ENCODE measurements at regions not wholly inside any gene's neighbourhood (a gene's known extent, or its start where the extent isn't known, plus 50 kb on each side); places are given as distances from the start of the nearest gene placed in this dataset.

- WGBS, result 85% methylated on average over 1 of the region's 1 CpG
- TF ChIP-seq EP300 (IDR thresholded peaks at IDR 0.05), result no peak
- TF ChIP-seq POLR2A (IDR thresholded peaks at IDR 0.05; ENCODE audit: low read depth), result no peak
- TF ChIP-seq CTCF (IDR thresholded peaks at IDR 0.05), result no peak
- no peak for TF ChIP-seq POLR2AphosphoS5 (IDR thresholded peaks at IDR 0.05)
- Histone ChIP-seq H3K27me3 (peaks cover 0 to 40% (median 11%) of the 10 kb centered on the region in 4 donors), H3K4me1 (peaks cover 0 to 8% (median 5%) of the 10 kb centered on the region in 4 donors), H3K9me3 (no peaks in the 10 kb centered on the region), H3K36me3 (no peaks in the 10 kb centered on the region), H3K27ac (replicated peaks in 1 of 4) (no peak overlapping the region), H3K4me3 (no peak overlapping the region)
- DNase-seq (ENCODE audit: extremely low spot score), result no peak
- intact Hi-C loops (cut with DNase I), result no loop called here
Measured at GRCh38 chr12:126193190-126193589, 1128.0 kb downstream of the AACS start.

- intact Hi-C loops (cut with DNase I), result no loop called here
- H3K36me3 ChIP-seq, result no peaks in the 10 kb centered on the region
- H3K27ac ChIP-seq (replicated peaks in 1 of 4), result no peak overlapping the region
- peaks cover 0 to 4% (median under 1%) of the 10 kb centered on the region in 4 donors for H3K4me1 ChIP-seq
- no peaks in the 10 kb centered on the region for H3K9me3 ChIP-seq
- 68% methylated on average over 1 of the region's 1 CpG for WGBS
- DNase-seq (ENCODE audit: extremely low spot score), result no peak
- TF ChIP-seq POLR2AphosphoS5 (IDR thresholded peaks at IDR 0.05) (no peak), CTCF (IDR thresholded peaks at IDR 0.05) (no peak), POLR2A (IDR thresholded peaks at IDR 0.05; ENCODE audit: low read depth) (no peak), EP300 (IDR thresholded peaks at IDR 0.05) (no peak)
- H3K4me3 ChIP-seq, result no peak overlapping the region
- peaks cover 0 to 17% (median 5%) of the 10 kb centered on the region in 4 donors for H3K27me3 ChIP-seq
Measured at GRCh38 chr12:126196263-126196662, 1131.0 kb downstream of the AACS start.

GRCh38 chr12:126198516-126198915, 1133.3 kb downstream of the AACS start:
- intact Hi-C loops (cut with DNase I), result no loop called here
- no peak overlapping the region for H3K27ac ChIP-seq (replicated peaks in 1 of 4)
- no peak overlapping the region for H3K4me3 ChIP-seq
- H3K4me1 ChIP-seq, result no peaks in the 10 kb centered on the region
- no peaks in the 10 kb centered on the region for H3K36me3 ChIP-seq
- H3K9me3 ChIP-seq, result no peaks in the 10 kb centered on the region
- DNase-seq (ENCODE audit: extremely low spot score), result no peak
- no peak for TF ChIP-seq EP300 (IDR thresholded peaks at IDR 0.05)
- TF ChIP-seq POLR2AphosphoS5 (IDR thresholded peaks at IDR 0.05), result no peak
- TF ChIP-seq CTCF (IDR thresholded peaks at IDR 0.05), result no peak
- 80% methylated on average over 1 of the region's 1 CpG for WGBS
- no peaks in the 10 kb centered on the region for H3K27me3 ChIP-seq

GRCh38 chr12:126198966-126199692, 1133.9 kb downstream of the AACS start:
- no peak for DNase-seq (ENCODE audit: extremely low spot score)
- 79% methylated on average over 6 of the region's 6 CpGs for WGBS
- Histone ChIP-seq H3K9me3 (no peaks in the 10 kb centered on the region), H3K36me3 (no peaks in the 10 kb centered on the region), H3K27ac (replicated peaks in 1 of 4) (no peak overlapping the region), H3K27me3 (peaks cover 0 to 4% (median 0%) of the 10 kb centered on the region in 4 donors), H3K4me1 (no peaks in the 10 kb centered on the region), H3K4me3 (no peak overlapping the region)
- TF ChIP-seq EP300 (IDR thresholded peaks at IDR 0.05) (no peak), POLR2A (IDR thresholded peaks at IDR 0.05; ENCODE audit: low read depth) (no peak), POLR2AphosphoS5 (IDR thresholded peaks at IDR 0.05) (no peak), CTCF (IDR thresholded peaks at IDR 0.05) (no peak)
- intact Hi-C loops (cut with DNase I), result no loop called here
